Endothelial cell of umbilical vein (primary cell): ENCODE measurements at regions not wholly inside any gene's neighbourhood (a gene's known extent, or its start where the extent isn't known, plus 50 kb on each side); places are given as distances from the start of the nearest gene placed in this dataset.

Experiments
- BruUV-seq: library from RNA; stranded (reverse); fragments of 400-500 nt; replicated peaks from 2 replicates; lab custom pipeline; 2021; lab: Mats Ljungman, UMichigan
- CTCF ChIA-PET: fragments of 300-600, 350-600 bp; sonication (Branson Sonifier 250); formaldehyde crosslinking; loops from one replicate; lab custom pipeline; 2021; ENCODE audit warnings: antibody characterized with exemption, inconsistent platforms; lab: Charles Lee
- POLR2A ChIA-PET: fragments of 300-600, 350-600 bp; sonication (Branson Sonifier 250); formaldehyde crosslinking; loops from one replicate; lab custom pipeline; 2021; ENCODE audit warnings: antibody characterized with exemption, inconsistent platforms; lab: Charles Lee
- DNase-seq: peaks from one replicate; pipeline ENCODE4 v3.0.0-alpha.2; 2011; ENCODE audit warnings: low read depth, low spot score
- FAIRE-seq: peaks from 2 replicates; lab custom pipeline; 2011; peaks lifted over from hg19 to GRCh38; lab: Jason Lieb, UNC
- H2AFZ ChIP-seq: 2 replicates; pipeline ENCODE4 v1.6.0; 2012; ENCODE audit warnings: low read depth, low read length, control low read depth, inconsistent platforms
- H3K27ac ChIP-seq: 2 replicates; pipeline ENCODE4 v1.5.1; 2011; ENCODE audit warnings: low read depth, mild to moderate bottlenecking, control low read depth, low read length, moderate library complexity; ENCODE audit not compliant: insufficient read depth
- H3K27me3 ChIP-seq, 2 experiments: 2 replicates each; pipeline versions ENCODE4 v1.6.0 to v1.6.1; 2011; ENCODE audit warnings: low read length in 2 of 2, mixed read lengths in 1 of 2; ENCODE audit not compliant: control insufficient read depth in 2 of 2, insufficient read depth in 2 of 2
- H3K36me3 ChIP-seq, 2 experiments: 2 replicates in 1 of 2; 3 replicates in 1 of 2; pipeline ENCODE4 v1.5.1; 2011; ENCODE audit warnings: low read length in 2 of 2, mild to moderate bottlenecking in 1 of 2, moderate library complexity in 1 of 2; ENCODE audit not compliant: control insufficient read depth in 2 of 2, insufficient read depth in 2 of 2; ENCODE audit errors: extremely low read depth in 1 of 2
- H3K4me1 ChIP-seq: 3 replicates; pipeline ENCODE4 v1.5.1; 2011; ENCODE audit warnings: mild to moderate bottlenecking, low read length; ENCODE audit not compliant: control insufficient read depth, insufficient read depth; ENCODE audit errors: extremely low read depth
- H3K4me2 ChIP-seq: 2 replicates; pipeline ENCODE4 v1.6.1; 2011; ENCODE audit warnings: low read length, control low read depth, mixed read lengths; ENCODE audit not compliant: insufficient read depth
- H3K4me3 ChIP-seq, 3 experiments: fragments of 200-600 bp in 1 of 3; sonication (generic), shearing (Covaris generic) in 1 of 3; replicated peaks in 1 of 3; 2 replicates each; pipeline ENCODE4 v1.5.1; 2011 to 2016; ENCODE audit warnings: control low read depth in 3 of 3, low read length in 3 of 3, mild to moderate bottlenecking in 2 of 3, inconsistent platforms in 1 of 3, low read depth in 1 of 3, moderate library complexity in 1 of 3; ENCODE audit not compliant: insufficient read depth in 1 of 3
- H3K79me2 ChIP-seq: 2 replicates; pipeline ENCODE4 v1.6.0; 2012; ENCODE audit warnings: low read length, inconsistent platforms; ENCODE audit not compliant: control insufficient read depth, insufficient read depth
- H3K9ac ChIP-seq: replicated peaks from 2 replicates; pipeline ENCODE3; 2011; ENCODE audit warnings: low read length, control low read depth; ENCODE audit not compliant: insufficient read depth; ENCODE audit errors: extremely low read depth
- H3K9me1 ChIP-seq: replicated peaks from 3 replicates; pipeline ENCODE4 v1.6.0; 2011; ENCODE audit warnings: mild to moderate bottlenecking, low read length; ENCODE audit not compliant: control insufficient read depth, insufficient read depth; ENCODE audit errors: extremely low read depth
- H3K9me3 ChIP-seq: replicated peaks from 2 replicates; pipeline ENCODE4 v1.5.1; 2012; ENCODE audit warnings: low read length, inconsistent platforms; ENCODE audit not compliant: control insufficient read depth, insufficient read depth
- H4K20me1 ChIP-seq: replicated peaks from 2 replicates; pipeline ENCODE3; 2011; ENCODE audit warnings: mild to moderate bottlenecking, low read length; ENCODE audit not compliant: control insufficient read depth, insufficient read depth; ENCODE audit errors: extremely low read depth
- CTCF ChIP-seq, 2 donors: IDR thresholded peaks; 1 replicate in 1 of 2; 2 replicates in 1 of 2; pipeline ENCODE4 v1.5.1; 2011; ENCODE audit warnings: low read length in 2 of 2, mild to moderate bottlenecking in 2 of 2, moderate library complexity in 2 of 2, control low read depth in 1 of 2, inconsistent platforms in 1 of 2, low read depth in 1 of 2; ENCODE audit not compliant: insufficient read depth in 1 of 2; ENCODE audit errors: extremely low read depth in 1 of 2
- EZH2 ChIP-seq: IDR thresholded peaks from 2 replicates; pipeline ENCODE4 v1.6.1; 2012; ENCODE audit warnings: borderline replicate concordance, low read depth, mild to moderate bottlenecking, moderate library complexity, low read length, inconsistent platforms; ENCODE audit not compliant: severe bottlenecking
- FOS ChIP-seq: IDR thresholded peaks from 2 replicates; pipeline ENCODE4 v1.6.1; 2011; ENCODE audit warnings: mild to moderate bottlenecking, low read length, moderate library complexity, borderline replicate concordance; ENCODE audit not compliant: insufficient read depth
- GATA2 ChIP-seq: IDR thresholded peaks from 2 replicates; pipeline ENCODE4 v1.7.0; 2011; ENCODE audit warnings: low read depth, mild to moderate bottlenecking, moderate library complexity, mixed read lengths, low read length; ENCODE audit not compliant: insufficient read length, insufficient read depth
- JUN ChIP-seq: IDR thresholded peaks from 2 replicates; pipeline ENCODE4 v1.6.1; 2011; ENCODE audit warnings: borderline replicate concordance, low read depth; ENCODE audit not compliant: insufficient read length, insufficient read depth
- MAX ChIP-seq: IDR thresholded peaks from 2 replicates; pipeline ENCODE4 v1.6.1; 2011; ENCODE audit not compliant: insufficient read depth, insufficient read length
- MYC ChIP-seq: IDR thresholded peaks from one replicate; pipeline ENCODE4 v1.6.1; 2011; ENCODE audit warnings: mild to moderate bottlenecking, low read depth, low read length
- POLR2A ChIP-seq: IDR thresholded peaks from 2 replicates; pipeline ENCODE4 v1.6.1; 2012; ENCODE audit warnings: low read depth, mild to moderate bottlenecking, control low read depth, low read length
- POLR2AphosphoS5 ChIP-seq: IDR thresholded peaks from 2 replicates; pipeline ENCODE4 v1.6.1; 2012; ENCODE audit warnings: low read depth, mild to moderate bottlenecking, control low read depth, low read length, moderate library complexity; ENCODE audit not compliant: insufficient read depth
- dilution Hi-C: fragments of 300-500 bp; cut with MboI; formaldehyde crosslinking; loops from one replicate; pipeline ENCODE4 v1.15.0; 2019; ENCODE audit warnings: low sequenced_read_pairs; ENCODE audit not compliant: extremely low pct_ligation_motif_present
- intact Hi-C: fragments of 100-400 bp; cut with micrococcal nuclease; formaldehyde crosslinking; loops from one replicate; pipeline ENCODE4 v1.10.0; 2022

- H3K27me3 ChIP-seq, result no peaks in the 10 kb centered on the region
- BruUV-seq, result no TSS peak
- no peaks in the 10 kb centered on the region for H3K4me1 ChIP-seq
- POLR2A ChIA-PET, result no interaction called here
- no peaks in the 10 kb centered on the region for H3K9me3 ChIP-seq
- no peaks in the 10 kb centered on the region for H3K36me3 ChIP-seq
- TF ChIP-seq POLR2A (no peak), POLR2AphosphoS5 (no peak), CTCF (IDR thresholded peaks at IDR 0.05; ENCODE audit: extremely low read depth in 1 of 2, insufficient read depth in 1 of 2, low read depth in 1 of 2, low read length in 2 of 2) (no peak), GATA2 (no peak), EZH2 (no peak), JUN (no peak), MAX (no peak), MYC (no peak), FOS (no peak)
- H3K4me3 ChIP-seq, result no peak overlapping the region
- no peak overlapping the region for H3K4me2 ChIP-seq
- dilution Hi-C loops (no loop called here), intact Hi-C loops (no loop called here)
- CTCF ChIA-PET, result interaction anchor here (2.4 to 5.6 kb wide), 2 partner anchors 47 to 186 kb away, joined by 10 to 164 read pairs; no protein-coding TSS in a partner anchor
- no peaks in the 10 kb centered on the region for H3K9me1 ChIP-seq
- DNase-seq (no peak), FAIRE-seq (no peak)
- no peak overlapping the region for H2AFZ ChIP-seq
- H3K27ac ChIP-seq, result no peak overlapping the region
- H4K20me1 ChIP-seq, result no peaks in the 10 kb centered on the region
- no peak overlapping the region for H3K9ac ChIP-seq
- no peaks in the 10 kb centered on the region for H3K79me2 ChIP-seq
Measured at GRCh38 chr11:36750349-36750748, 152.3 kb upstream of the RAG2 start.
